Gastroesophageal sphincter (tissue), 4 donors: ENCODE measurements at regions not wholly inside any gene's neighbourhood (a gene's known extent, or its start where the extent isn't known, plus 50 kb on each side); places are given as distances from the start of the nearest gene placed in this dataset.

Experiments used
- ATAC-seq: fragments of 150-250 bp; one replicate; pipeline ENCODE4 v1.9.1; 2016; ENCODE audit warnings: mild to moderate bottlenecking, moderate library complexity
- H3K27ac ChIP-seq, 4 donors: fragments of 200-600 bp; sonication (generic) in 3 of 4; 1 replicate in 3 of 4; 2 replicates in 1 of 4; pipeline ENCODE4 v1.5.1; 2016 to 2019
- H3K27me3 ChIP-seq: fragments of 200-600 bp; sonication (generic); one replicate; pipeline ENCODE4 v1.5.1; 2019
- H3K36me3 ChIP-seq, 2 donors: fragments of 200-600 bp; sonication (generic); one replicate each; pipeline ENCODE4 v1.5.1; 2019; ENCODE audit warnings: control low read depth in 1 of 2
- H3K4me1 ChIP-seq, 3 donors: fragments of 200-600 bp; sonication (generic); 1 replicate in 2 of 3; 2 replicates in 1 of 3; pipeline ENCODE4 v1.5.1; 2016 to 2019; ENCODE audit warnings: control low read depth in 2 of 3
- H3K4me3 ChIP-seq, 2 donors: fragments of 200-600 bp; sonication (generic); one replicate each; pipeline ENCODE4 v1.5.1; 2019; ENCODE audit warnings: mild to moderate bottlenecking in 1 of 2, moderate library complexity in 1 of 2
- H3K9me3 ChIP-seq, 3 donors: fragments of 200-600 bp; sonication (generic); one replicate each; pipeline ENCODE4 v1.5.1; 2017 to 2019; ENCODE audit warnings: control low read depth in 2 of 3
- CTCF ChIP-seq, 4 experiments: fragments of 200-600 bp in 2 of 4; fragments of 450-650 bp in 2 of 4; sonication (generic) in 1 of 4; IDR thresholded peaks; one replicate each; pipeline ENCODE4 v1.5.1; 2017 to 2019; ENCODE audit warnings: antibody characterized with exemption in 4 of 4, mild to moderate bottlenecking in 2 of 4, moderate library complexity in 2 of 4
- EP300 ChIP-seq: sonication (generic); formaldehyde crosslinking; IDR thresholded peaks from one replicate; pipeline ENCODE4 v1.6.1; 2017; ENCODE audit warnings: antibody characterized with exemption, mild to moderate bottlenecking
- POLR2A ChIP-seq, 2 donors: fragments of 450-650 bp; IDR thresholded peaks; one replicate each; pipeline ENCODE4 v1.6.1; 2017; ENCODE audit warnings: antibody characterized with exemption in 2 of 2, mild to moderate bottlenecking in 2 of 2, moderate library complexity in 1 of 2
- POLR2AphosphoS5 ChIP-seq: sonication (generic); formaldehyde crosslinking; IDR thresholded peaks from one replicate; pipeline ENCODE4 v1.6.1; 2017; ENCODE audit warnings: antibody characterized with exemption
- WGBS, 2 donors: methylation state at CpG; one replicate each; pipeline ENCODE4 v1.1.5; 2018; ENCODE audit warnings: low coverage in 1 of 2; 5-methylcytosine and 5-hydroxymethylcytosine counted together

- Histone ChIP-seq H3K4me3 (no peak overlapping the region), H3K27ac (no peak overlapping the region), H3K4me1 (no peaks in the 10 kb centered on the region), H3K9me3 (no peaks in the 10 kb centered on the region), H3K27me3 (no peaks in the 10 kb centered on the region), H3K36me3 (no peaks in the 10 kb centered on the region)
- TF ChIP-seq CTCF (IDR thresholded peaks at IDR 0.05) (no peak), EP300 (no peak)
- WGBS, 2 donors: 71 to 73% methylated on average over 2 to 9 of the region's 9 CpGs
- no peak for ATAC-seq
Observed at GRCh38 chr4:152269448-152270191, 266.3 kb downstream of the FBXW7 start.

DNA sequence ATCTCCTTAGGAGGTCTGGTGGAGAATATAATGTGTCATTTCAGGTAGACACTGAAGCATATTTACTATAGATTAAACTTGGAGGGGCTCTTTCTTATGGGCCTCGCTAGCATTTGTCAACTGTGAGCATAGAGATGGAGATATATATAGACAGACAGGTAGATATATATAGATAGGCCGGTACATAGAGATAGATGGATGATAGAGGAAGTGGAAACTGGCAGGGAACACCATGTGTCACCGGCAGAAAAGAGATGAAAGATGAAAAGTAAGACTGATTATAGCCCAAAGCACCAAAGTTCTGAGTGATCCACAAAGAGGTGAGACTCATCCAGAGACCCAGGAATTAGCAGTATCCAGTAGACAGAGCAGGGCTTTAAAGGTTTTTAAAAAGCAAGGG is 268.1 kb downstream of the FBXW7 start:
- no peaks in the 10 kb centered on the region for H3K27me3 ChIP-seq
- no peak overlapping the region for H3K27ac ChIP-seq
- WGBS, 2 donors: 62 to 68% methylated on average over 3 of the region's 3 CpGs
- no peak for ATAC-seq
- TF ChIP-seq POLR2A (IDR thresholded peaks at IDR 0.05) (no peak), POLR2AphosphoS5 (no peak), CTCF (IDR thresholded peaks at IDR 0.05) (no peak), EP300 (no peak)
- H3K4me3 ChIP-seq: no peak overlapping the region
- H3K4me1 ChIP-seq: no peaks in the 10 kb centered on the region
- H3K9me3 ChIP-seq: no peaks in the 10 kb centered on the region
- no peaks in the 10 kb centered on the region for H3K36me3 ChIP-seq

GRCh38 chr4:152266831-152267480 is 268.9 kb downstream of the FBXW7 start:
- Histone ChIP-seq H3K27me3 (no peaks in the 10 kb centered on the region), H3K4me3 (no peak overlapping the region), H3K4me1 (no peaks in the 10 kb centered on the region), H3K36me3 (no peaks in the 10 kb centered on the region), H3K9me3 (no peaks in the 10 kb centered on the region), H3K27ac (no peak overlapping the region)
- TF ChIP-seq CTCF (IDR thresholded peaks at IDR 0.05): no peak
- TF ChIP-seq POLR2A (IDR thresholded peaks at IDR 0.05): no peak
- TF ChIP-seq POLR2AphosphoS5: no peak
- no peak for TF ChIP-seq EP300
- WGBS, 2 donors: 73 to 88% methylated on average over 2 to 3 of the region's 3 CpGs
- no peak for ATAC-seq

DNA sequence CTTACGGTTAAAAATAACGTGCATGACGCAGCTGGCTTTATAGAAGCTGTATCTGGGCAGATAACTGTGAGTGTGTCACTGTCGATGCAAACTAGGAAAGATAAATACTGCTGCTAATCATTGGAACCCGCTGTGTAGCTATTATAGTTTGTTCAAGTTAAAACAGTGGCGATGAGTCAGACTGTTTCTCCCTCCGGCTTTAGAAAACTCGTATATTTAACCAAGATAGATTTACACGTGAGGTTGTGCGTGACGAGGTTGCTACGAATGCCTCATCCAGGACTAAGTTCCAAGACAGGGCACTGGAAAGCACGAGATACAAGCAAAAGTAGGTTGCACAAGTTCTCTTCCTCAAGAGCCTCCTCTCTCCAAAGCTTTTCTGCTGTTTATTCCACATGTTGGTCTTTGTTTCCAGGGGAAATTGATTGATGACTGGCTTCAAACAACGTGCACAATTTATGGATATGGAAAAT is 270.7 kb downstream of the FBXW7 start:
- no peaks in the 10 kb centered on the region for H3K27me3 ChIP-seq
- no peaks in the 10 kb centered on the region for H3K36me3 ChIP-seq
- H3K4me3 ChIP-seq: no peak overlapping the region
- WGBS, 2 donors: 15 to 60% methylated on average over 10 to 13 of the region's 14 CpGs
- H3K4me1 ChIP-seq: no peaks in the 10 kb centered on the region
- ATAC-seq: no peak
- no peak overlapping the region for H3K27ac ChIP-seq
- TF ChIP-seq POLR2AphosphoS5: no peak
- no peak for TF ChIP-seq EP300
- no peak for TF ChIP-seq CTCF (IDR thresholded peaks at IDR 0.05)
- no peak for TF ChIP-seq POLR2A (IDR thresholded peaks at IDR 0.05)
- no peaks in the 10 kb centered on the region for H3K9me3 ChIP-seq

GRCh38 chr4:152264106-152264505 is 271.8 kb downstream of the FBXW7 start:
- no peaks in the 10 kb centered on the region for H3K36me3 ChIP-seq
- no peaks in the 10 kb centered on the region for H3K27me3 ChIP-seq
- WGBS, 2 donors: 91% methylated on average over 4 to 5 of the region's 5 CpGs
- ATAC-seq: no peak
- H3K9me3 ChIP-seq: no peaks in the 10 kb centered on the region
- H3K4me1 ChIP-seq: no peaks in the 10 kb centered on the region
- TF ChIP-seq EP300 (no peak), POLR2AphosphoS5 (no peak), POLR2A (IDR thresholded peaks at IDR 0.05) (no peak), CTCF (IDR thresholded peaks at IDR 0.05) (no peak)
- no peak overlapping the region for H3K4me3 ChIP-seq
- no peak overlapping the region for H3K27ac ChIP-seq
